K562 (cell line): ENCODE measurements at regions not wholly inside any gene's neighbourhood (a gene's known extent, or its start where the extent isn't known, plus 50 kb on each side); places are given as distances from the start of the nearest gene placed in this dataset.

Experiments used
- ATAC-seq: fragments of 200-7000 bp; cut with Tn5 transposase; 3 replicates; pipeline ENCODE4 v1.9.1; 2020; ENCODE audit warnings: moderate library complexity
- BruUV-seq: library from RNA; stranded (reverse); fragments of 400-500 nt; replicated peaks from 2 replicates; lab custom pipeline; 2021; lab: Mats Ljungman, UMichigan
- CTCF ChIA-PET: fragments of 300-600 bp; formaldehyde crosslinking; extraction: SDS; loops from one replicate; lab custom pipeline; 2021; ENCODE audit warnings: low intra/inter-chr PET ratio; lab: Yijun Ruan, JAX
- POLR2A ChIA-PET: fragments of 300-600, 350-650 bp; sonication (Branson Sonifier 250); formaldehyde crosslinking; extraction: SDS; loops from one replicate; lab custom pipeline; 2021; ENCODE audit warnings: antibody characterized with exemption, inconsistent platforms; lab: Yijun Ruan, JAX
- DNase-seq, 4 experiments: peaks; one replicate each; pipeline versions ENCODE4 v3.0.0 to v3.0.0-alpha.2; 2011 to 2018; ENCODE audit warnings: low spot score in 3 of 4, mixed read lengths in 3 of 4; ENCODE audit errors: extremely low read depth in 1 of 4
- FAIRE-seq: peaks from 2 replicates; lab custom pipeline; 2011; peaks lifted over from hg19 to GRCh38; lab: Jason Lieb, UNC
- H2AFZ ChIP-seq: 2 replicates; pipeline ENCODE4 v1.6.0; 2011; ENCODE audit warnings: low read depth, low read length, control low read depth, inconsistent platforms
- H3K27ac ChIP-seq: fragments of 200-600 bp; 3 replicates; pipeline ENCODE4 v1.8.0; 2011; ENCODE audit warnings: low read depth, mild to moderate bottlenecking, control low read depth, inconsistent platforms, low read length, moderate library complexity, mixed read lengths; ENCODE audit errors: extremely low read depth
- H3K27me3 ChIP-seq, 2 experiments: fragments of 300-600 bp in 1 of 2; 2 replicates in 1 of 2; 3 replicates in 1 of 2; pipeline versions ENCODE4 v1.6.0 to v1.8.0; 2011; ENCODE audit warnings: inconsistent platforms in 2 of 2, low read length in 2 of 2, mild to moderate bottlenecking in 1 of 2, mixed read lengths in 1 of 2, moderate library complexity in 1 of 2; ENCODE audit not compliant: control insufficient read depth in 2 of 2, insufficient read depth in 2 of 2
- H3K36me3 ChIP-seq: fragments of 300-600 bp; 3 replicates; pipeline ENCODE4 v1.8.0; 2011; ENCODE audit warnings: mild to moderate bottlenecking, low read length, inconsistent platforms; ENCODE audit not compliant: control insufficient read depth, insufficient read depth
- H3K4me1 ChIP-seq, 2 experiments: fragments of 200-600 bp in 1 of 2; replicated peaks in 1 of 2; 2 replicates in 1 of 2; 3 replicates in 1 of 2; pipeline versions ENCODE4 v1.5.1 to v1.8.0; 2011; ENCODE audit warnings: inconsistent platforms in 2 of 2, low read length in 2 of 2, mild to moderate bottlenecking in 1 of 2, mixed read lengths in 1 of 2, moderate library complexity in 1 of 2; ENCODE audit not compliant: control insufficient read depth in 2 of 2, insufficient read depth in 2 of 2
- H3K4me2 ChIP-seq: 2 replicates; pipeline ENCODE4 v1.6.1; 2011; ENCODE audit warnings: low read length, control low read depth, inconsistent platforms, mixed read lengths; ENCODE audit not compliant: insufficient read depth
- H3K4me3 ChIP-seq: fragments of 200-600 bp; sonication (generic), shearing (Covaris generic); 2 replicates; pipeline ENCODE4 v1.5.1; 2016; ENCODE audit warnings: control low read depth, inconsistent platforms
- H3K79me2 ChIP-seq: fragments of 200-600 bp; 3 replicates; pipeline ENCODE4 v1.8.0; 2011; ENCODE audit warnings: low read length, inconsistent platforms; ENCODE audit not compliant: control insufficient read depth, insufficient read depth
- H3K9ac ChIP-seq, 2 experiments: 2 replicates each; pipeline versions ENCODE4 v1.6.0 to v1.6.1; 2011; ENCODE audit warnings: low read depth in 2 of 2, low read length in 2 of 2, control low read depth in 1 of 2, inconsistent platforms in 1 of 2, mild to moderate bottlenecking in 1 of 2, mixed read lengths in 1 of 2; ENCODE audit not compliant: insufficient read depth in 1 of 2
- H3K9me1 ChIP-seq: one replicate; pipeline ENCODE4 v1.6.0; 2011; ENCODE audit warnings: inconsistent platforms, mild to moderate bottlenecking, low read length, moderate library complexity; ENCODE audit not compliant: control insufficient read depth, insufficient read depth
- H3K9me3 ChIP-seq: replicated peaks from 2 replicates; pipeline ENCODE4 v1.5.1; 2011; ENCODE audit warnings: low read depth, low read length, inconsistent platforms; ENCODE audit not compliant: control insufficient read depth, insufficient read depth
- H4K20me1 ChIP-seq: replicated peaks from 2 replicates; pipeline ENCODE4 v1.6.1; 2011; ENCODE audit warnings: low read length, inconsistent platforms, mixed read lengths; ENCODE audit not compliant: control insufficient read depth, insufficient read depth
- EHMT2 ChIP-seq: fragments of 450-650 bp; IDR thresholded peaks from 2 replicates; pipeline ENCODE4 v1.6.1; 2018; ENCODE audit warnings: antibody characterized with exemption
- MEF2A ChIP-seq: IDR thresholded peaks from 2 replicates; pipeline ENCODE4 v1.6.1; 2011; ENCODE audit warnings: low read depth, mild to moderate bottlenecking, low read length, moderate library complexity; ENCODE audit not compliant: control insufficient read depth
- MEIS2 ChIP-seq: fragments of 450-650 bp; IDR thresholded peaks from 2 replicates; pipeline ENCODE4 v1.6.1; 2014; ENCODE audit warnings: mild to moderate bottlenecking; ENCODE audit not compliant: partially characterized antibody
- MXI1 ChIP-seq: IDR thresholded peaks from 2 replicates; pipeline ENCODE4 v1.6.1; 2011; ENCODE audit warnings: low read depth, mild to moderate bottlenecking, improper control_type of control experiment, low read length
- MYBL2 ChIP-seq, 2 experiments: fragments of 450-650 bp in 1 of 2; sonication (generic) in 1 of 2; formaldehyde crosslinking in 1 of 2; IDR thresholded peaks; 2 replicates each; pipeline versions ENCODE4 v1.6.1 to v1.8.1; 2017 to 2022; ENCODE audit warnings: borderline replicate concordance in 1 of 2, inconsistent platforms in 1 of 2, low read depth in 1 of 2, mild to moderate bottlenecking in 1 of 2, missing genetic modification reagents in 1 of 2, moderate library complexity in 1 of 2
- RBM22 ChIP-seq: fragments of 200-400 bp; formaldehyde crosslinking; IDR thresholded peaks from 2 replicates; pipeline ENCODE4 v1.6.1; 2018; ENCODE audit warnings: low read length, low read depth; ENCODE audit not compliant: poor library complexity, severe bottlenecking
- TGIF2 ChIP-seq: sonication (generic); formaldehyde crosslinking; IDR thresholded peaks from 2 replicates; pipeline ENCODE4 v1.8.1; 2022; ENCODE audit warnings: mild to moderate bottlenecking, missing genetic modification reagents, moderate library complexity
- YBX1 ChIP-seq: fragments of 450-650 bp; IDR thresholded peaks from 2 replicates; pipeline ENCODE4 v1.7.1; 2016; ENCODE audit warnings: mild to moderate bottlenecking
- ZNF699 ChIP-seq: fragments of 250-450 bp; sonication (Bioruptor Pico); IDR thresholded peaks from 2 replicates; pipeline ENCODE4 v1.8.0; 2021; ENCODE audit warnings: mild to moderate bottlenecking, moderate library complexity; ENCODE audit not compliant: insufficient replicate concordance
- WGBS: fragments of 100-300 bp; shearing (Covaris generic); methylation state at CpG from one replicate; pipeline ENCODE4 v1.1.6; 2016; ENCODE audit warnings: low coverage, mixed read lengths; ENCODE audit not compliant: insufficient coverage; ENCODE audit errors: missing lambda C conversion rate; 5-methylcytosine and 5-hydroxymethylcytosine counted together
- in situ Hi-C: fragments of 300-500 bp; cut with MboI; formaldehyde crosslinking; loops from 4 replicates; pipeline ENCODE4 v1.15.0; 2018; ENCODE audit warnings: inconsistent platforms, mixed read lengths
- intact Hi-C: fragments of 100-400 bp; cut with micrococcal nuclease; formaldehyde crosslinking; loops from 2 replicates; pipeline ENCODE4 v1.14.2; 2022

DNA sequence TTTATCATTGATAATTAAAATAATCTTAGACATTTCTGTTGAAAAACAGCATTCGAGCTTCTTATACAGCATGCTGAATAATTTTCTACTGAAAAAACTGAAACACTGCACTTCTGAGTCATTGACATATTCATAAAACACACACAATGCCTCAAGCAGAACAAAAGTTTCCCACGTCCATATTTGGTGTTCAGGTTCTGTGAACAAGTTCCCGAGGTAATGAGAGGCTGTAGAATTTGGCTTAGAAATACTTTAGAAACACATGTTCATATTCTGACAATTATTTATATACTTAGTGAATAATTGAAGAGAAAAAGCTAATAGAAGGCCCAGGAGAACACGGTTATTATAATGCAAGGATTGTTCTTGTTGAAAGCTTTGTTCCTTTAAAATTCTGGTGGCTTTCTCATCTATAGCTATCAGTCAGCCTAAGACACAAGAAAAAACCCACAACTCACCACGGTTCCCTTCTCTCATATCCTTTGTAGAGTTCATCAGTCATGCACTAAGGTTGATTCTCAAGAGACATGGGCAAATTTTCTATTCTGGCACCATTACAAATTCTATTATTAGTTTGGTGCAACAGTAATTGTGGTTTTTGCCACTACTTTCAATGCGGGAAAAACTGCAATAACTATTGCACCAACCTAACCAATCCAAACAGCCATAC is 194.4 kb downstream of the TMX3 start:
- Histone ChIP-seq H3K4me1 (no peaks in the 10 kb centered on the region), H4K20me1 (no peaks in the 10 kb centered on the region)
- ATAC-seq (no peak), DNase-seq (no peak)
- 0% methylated on average over 6 of the region's 6 CpGs for WGBS
- TF ChIP-seq TGIF2 (CRISPR knock-in tag) (no peak), MXI1 (no peak), EHMT2 (no peak), ZNF699 (CRISPR knock-in tag) (no peak), YBX1 (no peak), MEIS2 (no peak), RBM22 (no peak), MYBL2 (IDR thresholded peaks at IDR 0.05; ENCODE audit: low read depth) (no peak), MYBL2 (CRISPR knock-in tag; IDR thresholded peaks at IDR 0.05; ENCODE audit: borderline replicate concordance) (no peak), MEF2A (no peak)
- TF ChIP-seq, all 486 proteins: peak for 0
- no TSS peak for BruUV-seq
- Histone ChIP-seq H3K36me3 (no peaks in the 10 kb centered on the region), H3K9ac (no peak overlapping the region), H3K9me3 (no peaks in the 10 kb centered on the region), H2AFZ (no peak overlapping the region), H3K27me3 (no peaks in the 10 kb centered on the region), H3K27ac (no peak overlapping the region), H3K79me2 (no peaks in the 10 kb centered on the region), H3K9me1 (no peaks in the 10 kb centered on the region), H3K4me2 (no peak overlapping the region), H3K4me3 (no peak overlapping the region)
- in situ Hi-C loops (no loop called here), intact Hi-C loops (no loop called here)
- ChIA-PET POLR2A (no interaction called here), CTCF (no interaction called here)
- no peak for FAIRE-seq
